SK-N-SH treated with all-trans-retinoic acid at 6 μM for 48 hours (cell line): ENCODE measurements at regions not wholly inside any gene's neighbourhood (a gene's known extent, or its start where the extent isn't known, plus 50 kb on each side); places are given as distances from the start of the nearest gene placed in this dataset.

ENCODE experiments used
- ZFP3 ChIP-seq: fragments of 250-450 bp; sonication (Bioruptor Pico); IDR thresholded peaks from 2 replicates; pipeline ENCODE4 v1.5.0; 2020; ENCODE audit warnings: mild to moderate bottlenecking, moderate library complexity
- ZNF8 ChIP-seq: fragments of 450-650 bp; formaldehyde crosslinking; IDR thresholded peaks from 2 replicates; pipeline ENCODE4 v1.5.0; 2020; ENCODE audit warnings: mild to moderate bottlenecking, moderate library complexity
- TF ChIP-seq, protein P1 (sequence below): fragments of 250-450 bp; sonication (Bioruptor Pico); IDR thresholded peaks from 2 replicates; pipeline ENCODE4 v1.5.1; 2020; ENCODE audit warnings: low read depth, mild to moderate bottlenecking, moderate library complexity

DNA sequence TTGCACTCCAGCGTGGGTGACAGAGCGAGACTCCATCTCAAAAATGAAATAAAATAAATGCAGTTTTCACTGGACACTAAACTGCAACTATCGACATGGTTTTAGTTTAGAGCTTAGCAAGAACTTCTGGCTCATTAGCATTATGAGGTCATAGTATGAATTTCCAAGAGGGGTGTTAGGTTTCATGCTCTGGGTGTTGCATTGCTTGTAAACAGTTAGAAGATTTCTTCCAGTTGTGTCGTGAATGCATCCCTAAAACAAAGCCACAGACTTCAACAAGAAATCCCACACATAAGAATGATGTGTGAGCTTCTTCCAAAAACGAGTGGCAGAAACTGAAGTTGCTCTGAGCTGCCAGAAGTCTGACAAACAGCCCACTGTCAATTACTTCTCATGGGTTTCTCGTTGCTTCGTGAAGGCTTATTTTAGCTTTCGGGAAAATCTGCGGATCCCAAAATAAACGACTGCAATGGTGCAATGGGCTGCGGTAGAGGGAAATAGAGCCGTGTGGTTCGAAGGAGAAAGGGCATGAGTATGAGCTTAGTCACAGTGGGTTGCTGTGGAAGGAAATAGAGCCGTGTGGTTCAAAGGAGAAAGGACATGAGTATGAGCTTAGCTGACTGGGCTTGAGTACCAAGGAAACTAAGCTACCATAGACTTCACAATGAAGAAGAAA, 354.9 kb downstream of the DHRSX start:
- TF ChIP-seq ZNF8 (no peak), ZFP3 (CRISPR knock-in tag) (no peak)
- TF ChIP-seq, protein P1, sequence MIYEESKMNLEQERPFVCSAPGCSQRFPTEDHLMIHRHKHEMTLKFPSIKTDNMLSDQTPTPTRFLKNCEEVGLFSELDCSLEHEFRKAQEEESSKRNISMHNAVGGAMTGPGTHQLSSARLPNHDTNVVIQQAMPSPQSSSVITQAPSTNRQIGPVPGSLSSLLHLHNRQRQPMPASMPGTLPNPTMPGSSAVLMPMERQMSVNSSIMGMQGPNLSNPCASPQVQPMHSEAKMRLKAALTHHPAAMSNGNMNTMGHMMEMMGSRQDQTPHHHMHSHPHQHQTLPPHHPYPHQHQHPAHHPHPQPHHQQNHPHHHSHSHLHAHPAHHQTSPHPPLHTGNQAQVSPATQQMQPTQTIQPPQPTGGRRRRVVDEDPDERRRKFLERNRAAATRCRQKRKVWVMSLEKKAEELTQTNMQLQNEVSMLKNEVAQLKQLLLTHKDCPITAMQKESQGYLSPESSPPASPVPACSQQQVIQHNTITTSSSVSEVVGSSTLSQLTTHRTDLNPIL (CRISPR knock-in tag), result no peak
